ENCODE measurements at regions not wholly inside any gene's neighbourhood (a gene's known extent, or its start where the extent isn't known, plus 50 kb on each side); places are given as distances from the start of the nearest gene placed in this dataset.

- H3K4me3 ChIP-seq = no peak overlapping the region
- WGBS (ENCODE audit: missing lambda C conversion rate) = 63% methylated on average over 3 of the region's 3 CpGs
- H3K4me2 ChIP-seq = no peak overlapping the region
- ChIA-PET CTCF (interaction anchor here (1.5 kb wide), 1 partner anchor 31 kb away, joined by 3 read pairs; no protein-coding TSS in a partner anchor), POLR2A (interaction anchor here (0.5 kb wide), 1 partner anchor 8 kb away, joined by 3 read pairs; no protein-coding TSS in a partner anchor)
- H3K4me1 ChIP-seq = 0 out of 3 replicates have a peak, but pooled peaks cover 6% of the 10 kb centered on the region
- H3K27ac ChIP-seq = no peak overlapping the region
- no peak for DNase-seq (ENCODE audit: low read depth in 1 of 2, low spot score in 1 of 2)
- no peaks in the 10 kb centered on the region for H3K9me3 ChIP-seq
- TF ChIP-seq SMC3 (IDR thresholded peaks at IDR 0.05) (no peak), HMGXB4 (CRISPR knock-in tag; IDR thresholded peaks at IDR 0.05; ENCODE audit: borderline replicate concordance) (no peak), POLR2AphosphoS2 (conservative IDR thresholded peaks at IDR 0.05; ENCODE audit: low read length) (no peak), SREBF2 (IDR thresholded peaks at IDR 0.05) (no peak), RNF2 (IDR thresholded peaks at IDR 0.05; ENCODE audit: borderline replicate concordance, low read depth) (no peak), RAD21 (conservative IDR thresholded peaks at IDR 0.05 in 1 of 2, IDR thresholded peaks at IDR 0.05 in 1 of 2) (no peak)
- no peak for FAIRE-seq
- no peak; a peak in 1 of 6 replicates for ATAC-seq
Observed at GRCh38 chr6:134690048-134690447, 259.9 kb downstream of the ALDH8A1 start.

GRCh38 chr6:134689641-134690040, 260.3 kb downstream of the ALDH8A1 start:
- ATAC-seq (no peak), FAIRE-seq (no peak), DNase-seq (ENCODE audit: low read depth in 1 of 2, low spot score in 1 of 2) (no peak)
- ChIA-PET POLR2A (interaction anchor here (0.5 kb wide), 1 partner anchor 9 kb away, joined by 3 read pairs; no protein-coding TSS in a partner anchor), CTCF (interaction anchor here (1.5 kb wide), 1 partner anchor 31 kb away, joined by 3 read pairs; no protein-coding TSS in a partner anchor)
- H3K9me3 ChIP-seq = no peaks in the 10 kb centered on the region
- H3K27ac ChIP-seq = no peak overlapping the region
- H3K4me2 ChIP-seq = no peak overlapping the region
- 85% methylated on average over 4 of the region's 4 CpGs for WGBS (ENCODE audit: missing lambda C conversion rate)
- H3K4me1 ChIP-seq = 0 out of 3 replicates have a peak, but pooled peaks cover 6% of the 10 kb centered on the region
- TF ChIP-seq NR3C1 (IDR thresholded peaks at IDR 0.05) (no peak), HES2 (IDR thresholded peaks at IDR 0.05) (no peak), MYC (IDR thresholded peaks at IDR 0.05; ENCODE audit: borderline replicate concordance, low read length) (no peak), E2F6 (IDR thresholded peaks at IDR 0.05; ENCODE audit: borderline replicate concordance, low read depth) (no peak), POLR2AphosphoS2 (conservative IDR thresholded peaks at IDR 0.05; ENCODE audit: low read length) (no peak), FOSL2 (IDR thresholded peaks at IDR 0.05) (no peak), FOSL2 (CRISPR knock-in tag; IDR thresholded peaks at IDR 0.05) (no peak), NFE2L2 (conservative IDR thresholded peaks at IDR 0.05; ENCODE audit: low read length) (no peak), NPAS2 (CRISPR knock-in tag; IDR thresholded peaks at IDR 0.05; ENCODE audit: borderline replicate concordance) (no peak), EHF (CRISPR knock-in tag; IDR thresholded peaks at IDR 0.05) (no peak), ZSCAN20 (CRISPR knock-in tag; IDR thresholded peaks at IDR 0.05) (no peak), HEYL (CRISPR knock-in tag; IDR thresholded peaks at IDR 0.05) (no peak), PBX3 (IDR thresholded peaks at IDR 0.05) (no peak), FOXS1 (CRISPR knock-in tag; IDR thresholded peaks at IDR 0.05) (no peak)
- H3K4me3 ChIP-seq = no peak overlapping the region

- H3K4me2 ChIP-seq = no peak overlapping the region
- no peaks in the 10 kb centered on the region for H3K9me3 ChIP-seq
- H3K4me3 ChIP-seq = no peak overlapping the region
- WGBS (ENCODE audit: missing lambda C conversion rate) = 66% methylated on average over 4 of the region's 4 CpGs
- no peak for ATAC-seq
- 0 out of 6 replicates have a peak overlapping the region, but pooled peaks of 1 of the 2 experiments have one; percentile 18 for H3K27ac ChIP-seq
- ChIA-PET POLR2A (no interaction called here), CTCF (interaction anchor here (1.5 kb wide), 1 partner anchor 32 kb away, joined by 3 read pairs; no protein-coding TSS in a partner anchor)
- no peak for DNase-seq (ENCODE audit: low read depth in 1 of 2, low spot score in 1 of 2)
- FAIRE-seq = no peak
- peaks cover 9% of the 10 kb centered on the region; the same call in 1 of the 3 replicates for H3K4me1 ChIP-seq
- TF ChIP-seq MYC (IDR thresholded peaks at IDR 0.05; ENCODE audit: borderline replicate concordance, low read length) = no peak
- no peak for TF ChIP-seq RCOR1 (IDR thresholded peaks at IDR 0.05; ENCODE audit: low read depth, low read length)
- TF ChIP-seq CBX8 (IDR thresholded peaks at IDR 0.05) = no peak
- TF ChIP-seq NPAS2 (CRISPR knock-in tag; IDR thresholded peaks at IDR 0.05; ENCODE audit: borderline replicate concordance) = no peak
- no peak for TF ChIP-seq KDM5A (IDR thresholded peaks at IDR 0.05)
- no peak for TF ChIP-seq HOXB5 (CRISPR knock-in tag; IDR thresholded peaks at IDR 0.05)
- TF ChIP-seq RARB (CRISPR knock-in tag; IDR thresholded peaks at IDR 0.05) = no peak
- no peak for TF ChIP-seq CHD4 (IDR thresholded peaks at IDR 0.05; ENCODE audit: borderline replicate concordance)
- TF ChIP-seq HMGXB4 (CRISPR knock-in tag; IDR thresholded peaks at IDR 0.05; ENCODE audit: borderline replicate concordance) = no peak
- TF ChIP-seq RNF2 (IDR thresholded peaks at IDR 0.05; ENCODE audit: borderline replicate concordance, low read depth) = no peak
- TF ChIP-seq PHF8 (IDR thresholded peaks at IDR 0.05; ENCODE audit: borderline replicate concordance, low read depth) = no peak
Observed at GRCh38 chr6:134689177-134689576, 260.7 kb downstream of the ALDH8A1 start.
